SK-N-SH treated with all-trans-retinoic acid at 6 μM for 48 hours (cell line): ENCODE measurements at regions not wholly inside any gene's neighbourhood (a gene's known extent, or its start where the extent isn't known, plus 50 kb on each side); places are given as distances from the start of the nearest gene placed in this dataset.

Source experiments
- ATAC-seq: fragments of 200-7000 bp; cut with Tn5 transposase; 3 replicates; pipeline ENCODE4 v1.9.1; 2020; ENCODE audit warnings: mild to moderate bottlenecking, moderate library complexity
- BACH2 ChIP-seq: fragments of 250-450 bp; sonication (Bioruptor Pico); IDR thresholded peaks from 2 replicates; pipeline ENCODE4 v1.9.0; 2021; ENCODE audit warnings: mild to moderate bottlenecking, borderline replicate concordance
- CSDC2 ChIP-seq: fragments of 250-450 bp; sonication (Bioruptor Pico); IDR thresholded peaks from 2 replicates; pipeline ENCODE4 v1.5.0; 2020; ENCODE audit warnings: mild to moderate bottlenecking, moderate library complexity
- ESRRG ChIP-seq: fragments of 250-450 bp; sonication (Bioruptor Pico); IDR thresholded peaks from 2 replicates; pipeline ENCODE4 v1.6.1; 2021; ENCODE audit warnings: mild to moderate bottlenecking
- GLIS3 ChIP-seq: fragments of 250-450 bp; sonication (Bioruptor Pico); IDR thresholded peaks from 2 replicates; pipeline ENCODE4 v1.5.0; 2020; ENCODE audit warnings: mild to moderate bottlenecking, moderate library complexity
- ISL1 ChIP-seq: fragments of 250-450 bp; sonication (Bioruptor Pico); IDR thresholded peaks from 2 replicates; pipeline ENCODE4 v2.1.2; 2022; ENCODE audit warnings: mild to moderate bottlenecking, moderate library complexity
- OSR1 ChIP-seq: fragments of 250-450 bp; sonication (Bioruptor Pico); IDR thresholded peaks from 2 replicates; pipeline ENCODE4 v1.8.0; 2022; ENCODE audit warnings: moderate library complexity, mild to moderate bottlenecking, inconsistent platforms
- PPARA ChIP-seq: fragments of 250-450 bp; sonication (Bioruptor Pico); IDR thresholded peaks from 2 replicates; pipeline ENCODE4 v1.5.0; 2020; ENCODE audit warnings: mild to moderate bottlenecking, borderline replicate concordance
- RARB ChIP-seq: fragments of 250-450 bp; sonication (Bioruptor Pico); IDR thresholded peaks from 2 replicates; pipeline ENCODE4 v1.8.0; 2021; ENCODE audit warnings: mild to moderate bottlenecking, moderate library complexity
- SNAI2 ChIP-seq: fragments of 250-450 bp; sonication (Bioruptor Pico); IDR thresholded peaks from 2 replicates; pipeline ENCODE4 v1.5.0; 2020; ENCODE audit warnings: mild to moderate bottlenecking, moderate library complexity
- TCF4 ChIP-seq: fragments of 250-450 bp; sonication (Bioruptor Pico); IDR thresholded peaks from 2 replicates; pipeline ENCODE4 v1.8.0; 2021; ENCODE audit warnings: mild to moderate bottlenecking, moderate library complexity, borderline replicate concordance
- TOX ChIP-seq: fragments of 250-450 bp; sonication (Bioruptor Pico); IDR thresholded peaks from 2 replicates; pipeline ENCODE4 v1.8.0; 2021; ENCODE audit warnings: mild to moderate bottlenecking, moderate library complexity, borderline replicate concordance
- ZC3H10 ChIP-seq: fragments of 250-450 bp; sonication (Bioruptor Pico); IDR thresholded peaks from 2 replicates; pipeline ENCODE4 v1.5.1; 2021; ENCODE audit warnings: mild to moderate bottlenecking, moderate library complexity
- ZFP3 ChIP-seq: fragments of 250-450 bp; sonication (Bioruptor Pico); IDR thresholded peaks from 2 replicates; pipeline ENCODE4 v1.5.0; 2020; ENCODE audit warnings: mild to moderate bottlenecking, moderate library complexity
- ZFP30 ChIP-seq: fragments of 450-650 bp; formaldehyde crosslinking; IDR thresholded peaks from 2 replicates; pipeline ENCODE4 v1.5.0; 2022; ENCODE audit warnings: mild to moderate bottlenecking, moderate library complexity
- ZNF565 ChIP-seq: fragments of 450-650 bp; formaldehyde crosslinking; conservative IDR thresholded peaks from 2 replicates; pipeline ENCODE4 v1.5.0; 2020; ENCODE audit warnings: low read depth, mild to moderate bottlenecking, moderate library complexity
- ZNF70 ChIP-seq: fragments of 450-650 bp; formaldehyde crosslinking; IDR thresholded peaks from 2 replicates; pipeline ENCODE4 v1.5.0; 2020; ENCODE audit warnings: mild to moderate bottlenecking, moderate library complexity
- ZNF8 ChIP-seq: fragments of 450-650 bp; formaldehyde crosslinking; IDR thresholded peaks from 2 replicates; pipeline ENCODE4 v1.5.0; 2020; ENCODE audit warnings: mild to moderate bottlenecking, moderate library complexity
- TF ChIP-seq, protein P1 (sequence below): fragments of 250-450 bp; sonication (Bioruptor Pico); IDR thresholded peaks from 2 replicates; pipeline ENCODE4 v1.5.0; 2020; ENCODE audit warnings: mild to moderate bottlenecking, moderate library complexity
- TF ChIP-seq, protein P2 (sequence below): fragments of 250-450 bp; sonication (Bioruptor Pico); IDR thresholded peaks from 2 replicates; pipeline ENCODE4 v1.8.0; 2020; ENCODE audit warnings: mild to moderate bottlenecking, moderate library complexity, borderline replicate concordance
- TF ChIP-seq, protein P3 (sequence below): fragments of 250-450 bp; sonication (Bioruptor Pico); IDR thresholded peaks from 2 replicates; pipeline ENCODE4 v1.5.1; 2021; ENCODE audit warnings: mild to moderate bottlenecking, moderate library complexity

DNA sequence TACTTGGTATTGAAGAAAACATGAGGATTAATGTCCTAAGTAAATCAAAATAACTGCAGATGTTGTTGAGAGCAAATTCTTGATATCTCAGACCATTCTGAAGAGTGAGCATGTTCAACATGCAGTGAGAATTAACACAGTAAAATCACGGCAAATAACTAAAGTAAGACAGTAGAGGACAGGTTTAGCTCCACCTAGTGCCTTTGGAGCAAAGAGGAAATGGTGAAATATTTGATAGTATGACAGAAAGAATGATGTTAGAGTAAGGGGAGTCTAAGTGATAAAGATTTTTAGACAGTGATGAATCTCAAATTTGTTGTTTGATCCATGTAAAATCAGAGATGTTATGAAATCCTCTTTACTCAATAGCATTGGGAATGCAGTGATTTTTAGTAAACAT lies 424.2 kb downstream of the TMEM161B start (continued):
- TF ChIP-seq, protein P1, sequence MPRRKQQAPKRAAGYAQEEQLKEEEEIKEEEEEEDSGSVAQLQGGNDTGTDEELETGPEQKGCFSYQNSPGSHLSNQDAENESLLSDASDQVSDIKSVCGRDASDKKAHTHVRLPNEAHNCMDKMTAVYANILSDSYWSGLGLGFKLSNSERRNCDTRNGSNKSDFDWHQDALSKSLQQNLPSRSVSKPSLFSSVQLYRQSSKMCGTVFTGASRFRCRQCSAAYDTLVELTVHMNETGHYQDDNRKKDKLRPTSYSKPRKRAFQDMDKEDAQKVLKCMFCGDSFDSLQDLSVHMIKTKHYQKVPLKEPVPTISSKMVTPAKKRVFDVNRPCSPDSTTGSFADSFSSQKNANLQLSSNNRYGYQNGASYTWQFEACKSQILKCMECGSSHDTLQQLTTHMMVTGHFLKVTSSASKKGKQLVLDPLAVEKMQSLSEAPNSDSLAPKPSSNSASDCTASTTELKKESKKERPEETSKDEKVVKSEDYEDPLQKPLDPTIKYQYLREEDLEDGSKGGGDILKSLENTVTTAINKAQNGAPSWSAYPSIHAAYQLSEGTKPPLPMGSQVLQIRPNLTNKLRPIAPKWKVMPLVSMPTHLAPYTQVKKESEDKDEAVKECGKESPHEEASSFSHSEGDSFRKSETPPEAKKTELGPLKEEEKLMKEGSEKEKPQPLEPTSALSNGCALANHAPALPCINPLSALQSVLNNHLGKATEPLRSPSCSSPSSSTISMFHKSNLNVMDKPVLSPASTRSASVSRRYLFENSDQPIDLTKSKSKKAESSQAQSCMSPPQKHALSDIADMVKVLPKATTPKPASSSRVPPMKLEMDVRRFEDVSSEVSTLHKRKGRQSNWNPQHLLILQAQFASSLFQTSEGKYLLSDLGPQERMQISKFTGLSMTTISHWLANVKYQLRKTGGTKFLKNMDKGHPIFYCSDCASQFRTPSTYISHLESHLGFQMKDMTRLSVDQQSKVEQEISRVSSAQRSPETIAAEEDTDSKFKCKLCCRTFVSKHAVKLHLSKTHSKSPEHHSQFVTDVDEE: no peak
- TF ChIP-seq ISL1 (CRISPR knock-in tag): no peak
- no peak for TF ChIP-seq GLIS3 (CRISPR knock-in tag)
- no peak for TF ChIP-seq ZNF8
- no peak for TF ChIP-seq TCF4
- no peak for TF ChIP-seq RARB (CRISPR knock-in tag)
- no peak for TF ChIP-seq ZC3H10 (CRISPR knock-in tag)
- no peak for TF ChIP-seq PPARA (CRISPR knock-in tag)

DNA sequence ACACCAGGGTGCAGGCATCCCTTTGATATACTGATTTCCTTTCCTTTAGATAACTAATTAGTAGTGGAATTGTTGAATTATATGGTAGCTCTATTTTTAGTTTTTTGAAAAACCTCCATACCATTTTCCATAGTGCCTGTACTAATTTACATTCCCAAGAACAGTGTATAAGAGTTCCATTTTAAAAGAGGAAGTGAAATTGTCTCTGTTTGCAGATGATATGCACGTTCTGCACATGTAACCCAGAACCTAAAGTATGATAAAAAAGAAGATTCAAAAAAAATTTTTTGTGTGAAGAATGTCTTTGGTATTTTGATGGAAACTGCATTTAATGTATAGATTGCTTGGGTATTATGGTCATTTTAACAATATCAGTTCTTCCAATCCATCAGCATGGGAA lies 424.0 kb upstream of the CCNH start:
- TF ChIP-seq TCF4 (no peak), ZNF70 (no peak), ESRRG (no peak), PPARA (CRISPR knock-in tag) (no peak), ISL1 (CRISPR knock-in tag) (no peak), GLIS3 (CRISPR knock-in tag) (no peak), OSR1 (no peak), ZFP3 (CRISPR knock-in tag) (no peak), BACH2 (CRISPR knock-in tag) (no peak)
- TF ChIP-seq, protein P1: no peak
- ATAC-seq: no peak

DNA sequence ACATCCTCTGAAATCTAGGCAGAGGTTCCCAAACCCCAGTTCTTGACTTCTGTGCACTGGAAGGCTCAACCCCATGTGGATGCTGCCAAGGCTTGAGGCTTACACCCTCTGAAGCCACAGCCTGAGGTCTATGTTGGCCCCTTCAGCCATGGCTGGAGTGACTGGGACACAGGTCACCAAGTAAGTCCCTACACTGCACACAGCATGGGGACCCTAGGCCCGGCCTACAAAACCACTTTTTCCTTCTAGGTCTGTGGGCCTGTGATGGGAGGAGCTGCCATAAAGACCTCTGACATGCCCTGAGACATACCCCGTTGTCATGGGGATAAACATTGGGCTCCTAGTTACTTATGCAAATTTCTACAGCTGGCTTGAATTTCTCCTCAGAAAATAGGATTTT lies 418.8 kb upstream of the CCNH start:
- ATAC-seq: no peak
- TF ChIP-seq ZC3H10 (CRISPR knock-in tag): no peak
- TF ChIP-seq RARB (CRISPR knock-in tag): no peak
- TF ChIP-seq BACH2 (CRISPR knock-in tag): no peak
- TF ChIP-seq TOX (CRISPR knock-in tag): no peak
- no peak for TF ChIP-seq ZNF8
- TF ChIP-seq SNAI2 (CRISPR knock-in tag): no peak

DNA sequence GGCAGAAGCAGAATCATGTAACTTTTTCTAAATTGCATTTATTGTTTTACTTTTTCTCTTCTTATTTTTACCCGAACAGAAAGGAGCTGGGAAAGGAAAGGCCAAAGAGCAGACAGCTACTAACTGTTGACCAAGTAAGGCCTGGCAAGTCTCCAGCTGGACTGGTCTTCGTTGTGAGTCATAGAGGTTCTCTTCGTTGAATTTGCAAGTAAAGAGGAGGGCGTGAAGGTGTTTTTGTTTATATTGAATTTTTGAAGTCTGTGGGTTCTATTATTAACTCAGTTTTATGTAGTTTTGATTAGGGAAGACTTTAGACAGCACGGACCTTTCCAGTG lies 416.5 kb upstream of the CCNH start:
- TF ChIP-seq ISL1 (CRISPR knock-in tag) (no peak), ZFP3 (CRISPR knock-in tag) (no peak)
- ATAC-seq: no peak

DNA sequence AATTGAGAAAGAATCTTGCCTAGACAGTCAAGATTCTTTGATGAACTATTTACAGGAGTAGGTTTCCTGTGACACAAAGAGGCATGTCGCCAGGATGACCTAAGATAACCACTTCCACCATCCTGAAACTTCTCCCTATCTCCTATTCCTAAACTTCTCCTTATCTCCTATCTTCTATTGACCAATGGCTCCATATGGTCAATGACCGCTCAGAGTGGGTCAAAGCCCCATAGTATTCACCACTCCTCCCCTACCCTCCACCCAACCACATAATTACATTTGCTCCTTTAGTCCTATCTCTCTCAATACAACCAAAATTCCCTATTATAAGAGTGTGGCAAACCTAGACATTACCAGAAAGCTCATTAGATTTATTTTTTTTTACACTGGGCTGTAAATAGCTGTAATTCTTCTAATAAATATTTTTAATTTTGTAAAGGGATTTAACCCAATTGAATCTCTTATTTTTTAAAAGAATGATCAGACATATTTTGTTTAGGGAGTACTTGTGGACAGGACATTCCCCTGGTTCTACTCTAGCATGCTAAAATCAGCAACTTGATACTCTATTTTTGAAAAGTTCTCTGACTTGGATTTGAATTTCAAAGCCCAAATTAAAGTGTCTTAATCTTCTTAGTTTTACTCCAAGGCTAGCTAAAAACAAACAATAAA lies 416.0 kb upstream of the CCNH start:
- no peak for ATAC-seq
- TF ChIP-seq ESRRG (no peak), ZNF565 (CRISPR knock-in tag) (no peak), ZNF70 (no peak), SNAI2 (CRISPR knock-in tag) (no peak), ZNF8 (no peak), CSDC2 (no peak), ZFP3 (CRISPR knock-in tag) (no peak), ZC3H10 (CRISPR knock-in tag) (no peak), TOX (CRISPR knock-in tag) (no peak), ZFP30 (CRISPR knock-in tag) (no peak), BACH2 (CRISPR knock-in tag) (no peak), ISL1 (CRISPR knock-in tag) (no peak)
- TF ChIP-seq, protein P2, sequence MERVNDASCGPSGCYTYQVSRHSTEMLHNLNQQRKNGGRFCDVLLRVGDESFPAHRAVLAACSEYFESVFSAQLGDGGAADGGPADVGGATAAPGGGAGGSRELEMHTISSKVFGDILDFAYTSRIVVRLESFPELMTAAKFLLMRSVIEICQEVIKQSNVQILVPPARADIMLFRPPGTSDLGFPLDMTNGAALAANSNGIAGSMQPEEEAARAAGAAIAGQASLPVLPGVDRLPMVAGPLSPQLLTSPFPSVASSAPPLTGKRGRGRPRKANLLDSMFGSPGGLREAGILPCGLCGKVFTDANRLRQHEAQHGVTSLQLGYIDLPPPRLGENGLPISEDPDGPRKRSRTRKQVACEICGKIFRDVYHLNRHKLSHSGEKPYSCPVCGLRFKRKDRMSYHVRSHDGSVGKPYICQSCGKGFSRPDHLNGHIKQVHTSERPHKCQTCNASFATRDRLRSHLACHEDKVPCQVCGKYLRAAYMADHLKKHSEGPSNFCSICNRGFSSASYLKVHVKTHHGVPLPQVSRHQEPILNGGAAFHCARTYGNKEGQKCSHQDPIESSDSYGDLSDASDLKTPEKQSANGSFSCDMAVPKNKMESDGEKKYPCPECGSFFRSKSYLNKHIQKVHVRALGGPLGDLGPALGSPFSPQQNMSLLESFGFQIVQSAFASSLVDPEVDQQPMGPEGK: no peak
- TF ChIP-seq, protein P1: no peak
- TF ChIP-seq, protein P3, sequence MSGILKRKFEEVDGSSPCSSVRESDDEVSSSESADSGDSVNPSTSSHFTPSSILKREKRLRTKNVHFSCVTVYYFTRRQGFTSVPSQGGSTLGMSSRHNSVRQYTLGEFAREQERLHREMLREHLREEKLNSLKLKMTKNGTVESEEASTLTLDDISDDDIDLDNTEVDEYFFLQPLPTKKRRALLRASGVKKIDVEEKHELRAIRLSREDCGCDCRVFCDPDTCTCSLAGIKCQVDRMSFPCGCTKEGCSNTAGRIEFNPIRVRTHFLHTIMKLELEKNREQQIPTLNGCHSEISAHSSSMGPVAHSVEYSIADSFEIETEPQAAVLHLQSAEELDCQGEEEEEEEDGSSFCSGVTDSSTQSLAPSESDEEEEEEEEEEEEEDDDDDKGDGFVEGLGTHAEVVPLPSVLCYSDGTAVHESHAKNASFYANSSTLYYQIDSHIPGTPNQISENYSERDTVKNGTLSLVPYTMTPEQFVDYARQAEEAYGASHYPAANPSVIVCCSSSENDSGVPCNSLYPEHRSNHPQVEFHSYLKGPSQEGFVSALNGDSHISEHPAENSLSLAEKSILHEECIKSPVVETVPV (CRISPR knock-in tag): no peak
